HG02973 (cell line): ENCODE measurements at regions not wholly inside any gene's neighbourhood (a gene's known extent, or its start where the extent isn't known, plus 50 kb on each side); places are given as distances from the start of the nearest gene placed in this dataset.

Source experiments
- ATAC-seq: cut with Tn5 transposase; IDR thresholded peaks from one replicate; pipeline ENCODE4 v1.9.1; 2021; ENCODE audit warnings: moderate library complexity; ENCODE audit not compliant: unreplicated experiment

DNA sequence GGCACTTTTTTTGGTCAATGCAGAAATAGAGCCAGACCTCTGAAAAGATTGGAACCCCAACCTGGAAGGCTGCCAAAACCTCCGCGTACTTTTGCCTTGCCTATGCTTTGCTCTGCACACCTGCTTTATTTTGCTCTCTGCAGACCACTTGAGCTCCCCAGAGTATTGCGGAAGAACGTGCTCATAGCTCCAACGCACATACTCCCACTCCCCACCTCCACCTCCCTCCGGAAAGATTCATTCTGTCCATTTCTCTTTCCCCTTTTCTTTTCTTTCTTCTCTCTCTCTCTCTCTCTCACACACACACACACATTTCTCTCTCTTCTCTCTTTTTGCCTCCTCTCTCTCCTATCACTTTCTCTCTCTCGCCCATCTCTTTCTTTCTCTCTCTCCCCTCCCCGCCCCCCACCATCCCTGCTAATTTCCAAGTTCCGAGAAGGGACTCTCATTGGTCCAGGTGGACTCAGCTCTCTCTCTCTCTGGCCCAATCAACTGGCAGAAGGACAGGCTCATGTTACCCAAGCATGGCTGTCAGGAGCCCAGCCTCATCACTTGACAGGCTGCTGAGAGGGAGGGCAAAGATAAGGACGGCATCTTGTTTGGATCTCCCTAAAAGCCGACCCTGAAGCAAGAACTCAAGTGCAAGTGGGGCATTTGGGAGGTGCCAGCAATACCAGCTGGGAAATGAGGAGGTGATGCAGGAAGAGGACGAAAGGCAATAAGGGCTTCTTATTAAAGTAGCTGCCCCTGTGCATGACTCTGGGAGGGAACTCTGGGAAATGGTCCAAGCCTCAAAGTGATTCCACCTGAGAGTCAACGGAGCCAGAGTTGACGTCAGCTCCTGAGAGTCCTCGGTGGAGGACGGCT, 246.1 kb downstream of the LY86 start:
- ATAC-seq, result no peak

DNA sequence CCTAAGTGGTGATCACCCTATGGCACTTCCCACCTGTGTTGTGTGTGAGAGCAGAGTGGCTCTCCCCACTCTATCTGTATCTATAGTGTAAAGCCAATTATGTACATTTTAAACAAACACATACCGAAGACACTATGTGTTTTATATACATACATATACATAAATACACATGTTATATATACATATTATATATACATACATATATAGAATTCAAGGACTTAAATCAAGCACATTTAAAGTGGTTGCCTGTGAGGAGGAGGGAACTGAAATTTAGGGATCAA, 246.6 kb downstream of the LY86 start:
- ATAC-seq, result no peak

DNA sequence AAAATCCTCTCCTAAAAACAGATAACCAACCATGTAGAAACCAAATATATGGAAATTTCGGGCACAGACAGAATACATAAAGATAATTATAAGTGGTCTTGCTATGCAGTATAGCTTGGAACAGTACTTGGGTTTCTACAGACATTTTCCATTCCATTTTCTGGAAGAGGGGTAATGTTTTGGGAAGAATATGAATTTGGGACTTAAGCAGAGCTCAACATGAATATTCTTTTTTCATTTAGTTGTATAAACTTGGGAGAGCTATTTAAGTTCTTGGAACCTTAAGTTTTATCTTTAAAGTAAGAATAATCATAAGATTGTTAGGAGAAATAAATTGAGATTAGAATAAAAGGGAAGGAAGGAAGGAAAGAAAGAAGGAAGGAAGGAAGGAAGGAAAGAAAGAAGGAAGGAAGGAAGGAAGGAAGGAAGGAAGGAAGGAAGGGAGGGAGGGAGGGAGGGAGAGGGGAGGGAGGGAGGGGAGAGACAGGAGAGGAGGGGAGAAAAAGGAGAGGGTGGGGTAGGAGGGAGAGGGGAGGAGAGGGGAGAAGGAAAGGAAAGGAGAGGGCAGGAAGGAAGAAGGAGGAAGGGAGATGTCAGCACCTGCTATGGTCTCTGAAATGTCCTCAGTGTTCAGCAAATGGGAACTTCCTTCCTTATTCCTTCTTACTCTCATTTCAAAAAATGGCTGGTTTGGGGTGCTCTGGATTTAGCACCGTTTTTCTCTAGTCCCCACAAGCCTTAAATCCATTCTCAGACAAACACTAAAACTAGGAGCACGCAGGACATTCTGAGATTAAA, 248.3 kb downstream of the LY86 start:
- ATAC-seq, result no peak

DNA sequence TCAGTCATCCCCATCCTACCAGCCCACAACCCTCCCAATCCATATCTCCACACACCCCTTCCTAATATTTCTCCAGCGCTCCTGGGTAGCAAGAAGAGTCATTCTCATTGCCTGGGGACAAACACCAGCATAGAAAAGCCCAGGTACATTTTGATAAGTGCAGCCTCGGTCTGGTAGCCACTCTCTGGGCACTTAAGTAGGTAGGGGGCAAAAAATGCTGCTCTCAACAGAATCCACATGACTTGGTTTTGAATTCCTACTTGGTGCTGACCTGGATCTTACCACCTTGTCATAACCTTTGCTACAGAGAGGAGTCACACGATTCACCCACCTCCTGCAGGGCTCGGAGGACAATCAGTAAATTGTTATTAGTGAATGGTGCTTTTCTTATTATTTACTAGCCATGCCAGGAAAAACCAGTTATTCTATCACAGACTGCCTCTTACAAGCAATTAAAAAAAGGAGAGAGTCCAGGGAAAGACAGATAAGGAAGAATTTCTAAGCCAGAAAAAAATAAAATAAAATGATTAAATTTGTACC, 249.1 kb downstream of the LY86 start:
- no peak for ATAC-seq

DNA sequence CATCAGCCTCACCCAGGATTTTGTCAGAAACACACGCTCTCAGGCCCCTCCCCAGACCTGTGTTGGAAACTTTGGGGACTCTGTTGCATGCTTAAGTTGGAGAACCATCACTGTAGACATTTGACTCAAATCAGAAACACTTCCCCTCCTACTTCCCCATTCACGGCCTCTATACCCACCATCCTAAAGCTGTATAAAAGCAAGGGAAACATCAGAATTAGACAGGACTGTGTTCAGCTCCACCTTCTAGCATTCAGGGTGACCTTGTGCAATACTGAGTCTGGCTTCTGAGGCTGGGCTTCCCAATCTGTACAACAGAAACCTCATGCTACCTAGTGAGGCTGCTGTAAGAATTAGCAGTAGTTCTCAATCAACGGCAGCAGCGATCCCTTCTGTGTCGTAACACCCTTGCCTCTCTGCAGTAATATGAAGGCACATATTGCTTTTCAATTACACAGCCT, 252.3 kb downstream of the LY86 start:
- ATAC-seq, result peak; percentile 76

DNA sequence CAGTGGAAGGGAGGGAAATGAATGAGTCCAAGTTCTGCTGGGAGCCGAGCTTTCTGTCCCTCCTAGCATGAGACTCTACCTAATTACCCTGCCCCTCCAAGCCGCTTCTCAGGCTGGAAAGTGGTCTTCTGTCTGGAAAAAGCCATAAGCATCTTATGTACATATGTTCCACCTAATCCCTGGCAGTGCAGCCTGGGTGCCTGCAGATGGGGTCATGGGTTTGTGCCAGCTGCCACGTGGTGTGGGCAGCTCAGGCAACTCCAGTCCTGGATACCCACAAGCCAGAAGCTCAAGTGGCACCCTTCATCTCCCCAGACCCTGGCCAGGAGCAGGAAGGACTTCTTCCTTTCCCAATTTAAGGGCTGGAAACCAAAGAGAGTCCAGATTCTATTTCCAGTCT, 253.1 kb downstream of the LY86 start:
- ATAC-seq, result no peak

DNA sequence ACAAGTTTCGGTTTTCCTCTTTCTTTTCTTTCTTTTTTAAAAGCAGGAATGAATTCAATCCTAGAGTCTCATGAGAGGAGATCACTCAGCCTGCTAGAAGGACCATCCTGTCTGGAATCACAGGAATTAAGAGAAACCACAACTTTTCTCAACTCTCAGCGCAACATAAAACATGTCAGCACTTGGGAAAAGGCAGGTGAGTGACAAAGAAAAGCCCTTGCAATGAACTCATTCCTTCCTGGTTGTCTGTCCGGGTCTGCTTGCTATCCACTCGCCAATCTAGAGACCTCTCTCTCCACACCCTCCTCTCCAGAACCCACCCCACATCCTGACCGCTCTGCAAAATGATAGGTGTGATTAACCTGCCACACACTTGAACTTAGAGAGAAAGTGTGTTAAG, 253.8 kb downstream of the LY86 start:
- no peak for ATAC-seq

DNA sequence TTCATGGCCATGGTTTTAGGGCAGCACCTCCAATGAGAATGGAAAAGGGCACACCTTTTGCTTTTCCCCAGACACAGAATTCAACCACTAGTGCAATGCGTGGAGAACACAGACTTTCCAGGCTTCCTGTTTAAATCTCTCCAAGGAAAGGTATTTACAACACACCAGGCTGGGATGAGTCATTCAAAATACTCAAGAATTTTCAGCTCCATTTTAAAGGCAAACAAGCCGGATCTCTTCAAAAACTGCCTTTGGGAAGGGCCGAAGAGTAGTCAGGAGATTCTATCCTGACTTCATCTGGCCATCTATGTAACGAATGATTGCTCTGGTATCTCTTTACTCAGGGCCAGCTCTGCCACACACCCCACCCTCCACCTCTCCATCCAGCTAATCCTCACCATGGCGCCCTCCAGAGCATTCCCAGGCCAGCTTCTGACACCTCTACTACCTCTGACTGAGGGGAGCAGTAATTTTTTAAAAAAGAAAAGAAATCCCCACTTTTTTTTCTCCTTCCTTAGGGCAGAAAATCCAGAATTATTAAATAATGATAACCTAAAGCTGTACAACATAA, 254.6 kb downstream of the LY86 start:
- ATAC-seq, result no peak

DNA sequence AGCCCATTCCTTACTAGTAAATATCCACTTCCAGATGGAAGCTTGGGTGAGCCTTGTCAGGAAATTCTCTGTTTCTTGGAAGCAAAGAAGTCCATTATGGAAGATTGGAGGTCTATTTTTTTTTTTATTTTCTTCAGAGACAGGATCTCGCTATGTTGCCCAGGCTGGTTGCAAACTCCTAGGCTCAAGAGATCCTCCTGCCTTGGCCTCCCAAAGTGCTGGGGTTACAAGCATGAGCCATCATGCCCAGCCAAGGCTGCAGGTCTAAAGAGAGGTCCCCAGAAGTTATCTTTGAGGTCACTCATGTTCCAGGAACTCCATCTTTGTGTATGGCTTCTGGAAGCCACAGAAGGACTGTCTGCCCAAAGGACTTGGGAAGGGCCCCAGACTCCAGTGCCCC, 255.3 kb downstream of the LY86 start:
- no peak for ATAC-seq

DNA sequence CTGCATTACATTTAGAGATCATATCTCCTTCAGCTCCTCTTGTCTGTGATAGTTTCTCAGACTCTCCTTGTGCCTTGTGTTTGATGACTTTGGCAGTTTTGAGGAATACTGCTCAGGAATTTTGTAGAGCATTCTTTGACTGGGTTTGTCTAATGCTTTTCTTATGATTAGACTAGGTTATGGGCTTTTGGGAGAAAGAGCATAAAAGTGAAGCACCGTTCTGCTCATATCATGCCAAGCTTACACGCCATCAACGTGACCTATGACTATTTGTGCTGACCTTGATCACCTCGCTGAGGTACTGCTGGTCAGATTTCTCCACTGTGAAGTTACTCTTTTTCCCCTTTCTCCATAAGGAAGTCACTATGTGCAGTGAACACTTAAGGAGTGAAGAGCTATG, 256.0 kb downstream of the LY86 start:
- no peak for ATAC-seq

DNA sequence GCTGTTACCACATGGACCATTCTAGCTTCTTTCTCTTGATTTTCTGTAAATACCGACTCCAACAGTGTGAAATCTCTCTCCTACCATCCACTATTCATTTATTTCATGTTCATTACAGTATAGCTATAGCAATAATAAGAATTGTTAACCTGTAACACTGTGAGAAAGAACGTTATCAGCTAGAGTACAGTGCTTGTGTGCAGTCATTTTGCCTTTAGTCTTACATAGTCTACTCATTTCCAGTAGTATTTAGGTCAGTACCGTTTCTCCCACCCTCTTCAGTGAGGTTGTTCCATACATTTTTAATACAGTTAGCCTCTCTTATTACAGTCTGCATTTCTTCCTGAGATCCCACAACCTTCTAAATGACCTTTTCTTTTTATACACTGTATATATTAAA, 257.1 kb downstream of the LY86 start:
- ATAC-seq, result no peak

DNA sequence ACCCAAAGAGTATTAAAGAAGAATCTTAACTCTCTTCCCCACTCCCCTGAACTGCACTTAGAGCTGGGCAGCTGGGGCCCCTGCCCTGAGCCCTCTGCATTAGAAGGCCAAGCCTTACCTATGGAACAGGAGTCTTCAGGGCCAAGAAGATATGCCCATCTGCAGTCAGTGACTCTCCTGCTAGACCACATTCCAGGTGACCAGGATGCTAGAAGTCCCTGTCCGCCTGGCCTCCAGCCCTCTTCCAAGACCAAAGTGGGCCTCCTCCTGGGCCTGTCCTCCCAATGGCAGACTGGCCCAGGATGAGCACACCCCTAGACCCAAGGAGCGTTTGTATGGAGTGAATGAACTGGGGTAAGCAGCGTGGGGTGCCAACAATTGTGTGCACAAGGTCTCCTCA, 259.1 kb downstream of the LY86 start:
- no peak for ATAC-seq

DNA sequence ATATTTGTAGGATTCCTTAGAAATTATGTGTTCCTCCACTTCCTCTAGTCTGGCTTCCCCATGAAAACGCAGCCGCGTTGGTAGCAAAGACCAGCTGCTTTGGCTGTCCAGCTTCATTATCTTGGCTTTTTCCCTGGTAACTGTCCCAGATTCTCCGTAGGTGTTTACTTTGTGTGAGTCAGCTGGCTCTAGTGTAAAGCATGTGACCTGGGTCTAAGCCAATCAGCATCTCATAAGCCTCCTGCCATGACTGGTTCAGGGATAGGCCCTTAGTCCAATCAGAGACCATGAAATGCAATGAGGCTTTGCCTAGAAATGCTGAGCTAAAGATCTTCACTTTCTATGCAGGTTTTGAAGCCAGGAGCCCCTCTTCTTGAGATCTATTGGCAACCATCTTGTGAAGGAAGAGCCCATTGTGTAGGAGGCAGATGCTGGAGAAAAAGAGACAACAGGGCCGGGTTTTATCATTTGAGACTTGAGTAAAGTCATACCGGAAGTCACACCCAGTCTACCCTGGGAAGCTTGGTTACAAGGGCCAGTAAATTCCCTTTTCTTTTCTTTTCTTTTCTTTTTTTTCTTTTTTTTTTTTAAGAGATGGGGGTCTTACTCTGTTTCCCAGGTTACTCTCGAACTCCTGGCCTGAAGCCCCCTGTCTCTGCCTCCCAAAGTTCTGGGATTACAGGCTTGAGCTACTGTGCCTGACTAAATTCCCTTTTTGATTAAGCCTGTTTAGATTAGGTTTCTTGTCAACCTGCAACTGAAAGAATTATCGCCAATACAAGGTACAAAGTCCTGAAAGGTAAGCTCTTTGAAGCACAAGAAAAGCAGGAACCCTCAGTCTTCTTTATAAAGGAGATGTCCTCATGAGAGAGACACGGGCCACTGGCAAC, 256.5 kb upstream of the RREB1 start:
- ATAC-seq, result no peak

DNA sequence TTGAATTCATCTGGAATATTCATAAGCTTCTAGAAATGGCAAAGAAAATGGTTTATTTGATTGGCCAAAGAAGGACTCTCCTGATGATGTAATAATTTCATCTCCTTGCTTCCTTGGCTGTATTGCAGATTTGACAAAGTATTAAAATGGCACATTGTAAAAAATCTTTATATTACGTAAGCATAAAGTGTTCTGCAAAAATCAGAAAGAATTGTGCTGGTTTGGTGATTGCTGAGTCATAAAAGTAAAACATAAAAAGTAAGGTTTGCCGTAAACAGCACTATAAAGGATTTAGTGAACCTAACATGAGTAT, 255.9 kb upstream of the RREB1 start:
- ATAC-seq, result no peak

DNA sequence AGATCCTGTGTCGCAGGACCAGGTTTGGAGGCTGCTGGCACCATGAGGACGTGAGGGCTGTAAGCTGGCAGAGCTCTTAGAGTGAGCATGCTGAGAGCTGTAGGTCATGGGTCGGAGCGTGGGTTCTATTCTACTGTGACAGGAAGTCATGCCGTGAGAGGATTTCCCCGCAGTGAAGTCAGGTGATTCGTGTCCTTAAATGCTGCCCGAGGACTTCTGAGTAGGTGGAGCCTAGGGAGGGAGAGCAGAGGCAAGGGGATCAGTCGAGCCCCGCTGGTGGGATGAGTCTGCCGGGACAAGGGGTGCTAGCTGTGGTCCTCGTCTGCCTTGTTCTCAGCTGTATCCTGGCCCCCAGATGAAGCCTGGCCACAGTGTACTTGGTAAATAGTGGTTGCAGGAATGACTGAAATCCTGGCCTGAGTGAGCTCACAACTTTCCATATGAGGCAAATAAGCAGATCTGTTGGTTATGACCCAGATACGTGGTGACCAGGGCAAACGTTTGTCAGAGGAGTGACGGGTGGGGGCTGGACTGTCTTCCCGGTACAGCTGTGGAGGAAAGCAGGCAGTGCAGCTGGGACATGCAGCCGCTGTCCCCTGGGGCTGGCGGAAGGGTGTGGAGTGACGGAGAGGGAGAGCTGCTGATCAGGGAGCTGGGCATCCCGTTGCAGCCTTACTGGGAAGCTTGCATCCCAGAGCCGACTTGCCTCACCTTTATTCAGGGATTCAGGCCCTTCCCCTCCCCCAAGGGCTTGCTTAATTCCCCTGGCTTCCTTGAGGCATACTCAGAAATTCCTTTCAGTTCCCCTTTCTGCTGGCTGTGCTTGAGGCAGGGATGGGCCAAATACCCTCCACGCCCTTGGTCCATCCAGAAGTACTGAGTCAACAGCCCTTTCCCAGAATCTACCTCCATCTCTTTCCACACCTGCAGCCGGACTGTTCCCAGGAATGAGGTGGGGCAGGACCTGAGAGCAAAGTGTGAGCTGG, 250.9 kb upstream of the RREB1 start:
- peak; percentile 83 for ATAC-seq

DNA sequence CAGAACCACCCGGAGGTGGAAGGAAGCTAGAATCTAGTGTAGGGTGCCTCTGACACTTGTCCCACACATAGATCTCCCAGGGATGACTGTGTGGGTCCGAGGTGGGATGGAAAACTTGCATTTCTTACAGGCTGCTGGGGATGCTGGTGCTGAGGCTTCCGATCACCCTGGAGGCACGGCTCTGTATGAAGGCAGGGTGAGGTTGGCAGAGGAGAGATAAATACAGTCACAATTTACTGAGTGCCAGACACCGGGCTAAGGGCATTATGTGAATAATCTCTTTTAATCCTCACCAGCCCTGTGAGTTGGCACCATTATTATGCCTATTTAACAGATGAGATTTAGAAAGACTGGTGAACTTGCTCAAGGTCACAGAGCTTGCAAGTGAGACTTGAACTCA, 250.2 kb upstream of the RREB1 start:
- no peak for ATAC-seq

DNA sequence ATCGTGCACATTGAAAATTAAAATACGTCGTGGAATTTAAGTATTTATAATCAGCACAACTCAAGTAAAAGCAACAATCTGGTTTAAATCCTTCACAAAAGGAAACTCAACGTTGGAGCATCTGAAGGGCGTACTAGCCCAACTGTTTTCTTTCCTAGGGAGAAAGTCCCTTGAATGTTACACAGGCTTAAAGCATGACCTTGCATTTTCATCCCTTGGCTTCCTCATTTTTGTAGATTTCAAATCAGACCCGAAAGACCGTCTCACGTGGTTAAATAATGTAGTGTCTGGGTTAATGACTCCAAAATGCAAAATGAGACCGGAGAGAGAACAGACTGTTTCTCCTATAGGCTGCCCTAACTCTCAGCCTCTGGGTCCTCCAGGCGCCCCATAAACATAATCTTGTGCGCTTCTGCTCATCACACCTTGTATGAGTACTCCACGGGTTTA, 249.2 kb upstream of the RREB1 start:
- ATAC-seq, result no peak

DNA sequence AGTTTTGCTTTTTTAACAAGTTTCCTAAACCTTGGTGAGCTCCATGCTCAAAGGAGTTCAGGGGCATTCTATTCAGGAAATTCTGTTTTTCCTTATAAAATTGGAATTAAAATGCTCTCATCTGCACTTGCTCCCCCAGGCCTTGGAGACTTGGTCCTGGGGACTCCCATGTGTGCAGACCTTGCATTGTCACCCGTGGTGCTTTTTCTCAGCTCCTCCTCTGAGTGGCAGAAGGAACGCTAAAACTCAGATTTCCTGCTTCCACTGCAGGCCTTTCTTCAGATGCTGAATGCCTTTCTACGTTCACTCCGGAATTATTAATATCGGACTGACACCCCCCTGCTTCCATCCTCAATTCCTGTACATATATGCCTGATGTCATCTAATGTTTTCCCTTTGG, 248.7 kb upstream of the RREB1 start:
- no peak for ATAC-seq

DNA sequence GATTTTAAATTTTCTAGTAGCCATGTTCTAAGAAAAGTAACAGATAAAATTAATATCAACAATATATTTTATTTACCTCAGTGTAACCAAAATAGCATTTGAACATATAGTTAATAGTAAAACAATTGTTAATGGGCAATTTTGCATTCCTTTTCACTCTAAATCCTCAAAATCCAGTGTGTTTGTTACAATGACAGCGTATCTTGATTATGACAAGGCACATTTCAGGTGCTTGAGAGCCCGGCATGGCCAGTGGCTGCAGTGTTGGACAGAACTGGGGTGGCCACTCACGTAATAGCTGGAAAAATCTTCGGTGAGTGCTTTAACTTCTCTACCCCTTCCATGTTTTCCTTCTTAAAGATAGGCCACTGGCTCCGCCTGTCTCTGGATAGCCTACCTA, 248.0 kb upstream of the RREB1 start:
- ATAC-seq, result no peak

DNA sequence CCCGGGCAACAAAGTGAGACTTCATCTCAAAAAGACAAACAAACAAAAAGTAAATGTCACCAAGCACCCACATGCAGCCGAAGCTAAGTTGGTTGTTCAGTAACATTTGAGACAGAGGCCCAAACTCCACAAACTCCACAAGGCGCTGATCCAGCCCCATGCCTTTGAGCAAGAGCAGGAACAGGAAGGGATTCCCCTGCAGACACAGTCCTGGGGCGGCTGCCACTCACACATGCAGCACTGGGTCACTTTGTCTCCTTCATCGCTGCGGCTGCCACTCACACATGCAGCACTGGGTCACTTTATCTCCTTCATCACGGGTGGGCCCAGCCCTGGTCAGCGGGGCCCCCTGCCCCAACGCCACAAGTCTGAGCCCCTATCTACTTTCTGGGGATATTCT, 246.9 kb upstream of the RREB1 start:
- ATAC-seq, result no peak
